ENCODE measurements at regions not wholly inside any gene's neighbourhood (a gene's known extent, or its start where the extent isn't known, plus 50 kb on each side); places are given as distances from the start of the nearest gene placed in this dataset.

- no peak for TF ChIP-seq EZH2 (IDR thresholded peaks at IDR 0.05; ENCODE audit: insufficient read depth, poor library complexity, severe bottlenecking)
- no peak for TF ChIP-seq EZH2phosphoT487 (IDR thresholded peaks at IDR 0.05; ENCODE audit: insufficient read depth, low read depth)
Observed at GRCh38 chr10:4099202-4099601, 314.2 kb upstream of the KLF6 start.
